Smooth muscle cell of the brain vasculature (primary cell): ENCODE measurements at regions not wholly inside any gene's neighbourhood (a gene's known extent, or its start where the extent isn't known, plus 50 kb on each side); places are given as distances from the start of the nearest gene placed in this dataset.

ENCODE experiments used
- DNase-seq: peaks from one replicate; pipeline ENCODE4 v3.0.0-alpha.2; 2012; ENCODE audit warnings: low read depth, low spot score

DNA sequence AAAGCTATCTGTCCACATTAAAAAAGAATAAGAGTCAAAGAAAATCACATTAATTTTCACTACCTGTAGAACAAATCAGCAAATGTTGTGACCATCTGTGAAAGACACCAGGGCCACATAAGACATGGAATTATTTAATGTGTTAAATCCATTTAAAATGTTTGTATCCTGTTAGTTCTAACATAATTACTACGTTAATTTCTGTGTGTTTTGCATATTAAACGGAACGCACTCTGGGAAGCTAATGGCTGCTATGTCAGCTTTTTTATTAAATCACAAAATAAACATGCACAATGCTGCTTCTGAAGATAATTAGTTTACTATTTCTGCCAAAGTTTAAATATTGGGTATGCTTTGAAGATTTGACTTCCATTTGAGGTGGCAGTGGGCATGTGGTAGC, 1061.2 kb downstream of the CDH11 start:
- DNase-seq = no peak

DNA sequence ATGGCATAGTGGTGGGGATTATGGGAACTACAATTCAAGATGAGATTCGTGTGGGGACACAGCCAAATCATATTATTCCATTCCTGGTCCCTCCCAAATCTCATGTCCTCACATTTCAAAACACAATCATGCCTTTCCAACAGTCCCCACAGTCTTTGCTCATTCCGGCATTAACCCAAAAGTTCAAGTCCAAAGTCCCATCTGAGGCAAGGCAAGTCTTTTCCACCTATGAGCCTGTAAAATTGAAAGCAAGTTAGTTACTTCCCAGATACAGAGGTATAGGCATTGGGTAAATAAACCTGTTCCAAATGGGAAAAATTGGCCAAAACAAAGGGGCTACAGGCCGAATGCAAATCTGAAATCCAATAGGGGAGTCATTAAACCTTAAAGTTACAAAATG, 1063.2 kb downstream of the CDH11 start:
- no peak for DNase-seq

DNA sequence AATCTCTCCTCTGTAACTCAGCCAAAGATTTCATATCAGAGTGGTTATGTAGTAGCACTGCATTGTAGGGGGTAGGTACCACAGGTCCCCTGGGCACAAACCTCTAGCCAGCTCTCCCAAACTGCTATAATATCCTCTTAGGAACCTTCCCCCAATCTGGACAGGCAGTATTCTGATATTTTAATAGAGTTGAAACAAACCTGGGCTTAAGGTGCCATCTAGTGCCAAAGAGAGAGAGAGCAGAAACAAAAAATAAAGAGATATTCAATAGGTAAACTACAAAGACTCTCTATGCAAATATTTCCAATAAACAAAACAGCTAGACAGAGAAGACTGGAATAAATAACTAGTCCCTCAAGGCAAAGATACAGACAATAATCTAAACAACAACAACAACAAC, 1070.0 kb downstream of the CDH11 start:
- no peak for DNase-seq

DNA sequence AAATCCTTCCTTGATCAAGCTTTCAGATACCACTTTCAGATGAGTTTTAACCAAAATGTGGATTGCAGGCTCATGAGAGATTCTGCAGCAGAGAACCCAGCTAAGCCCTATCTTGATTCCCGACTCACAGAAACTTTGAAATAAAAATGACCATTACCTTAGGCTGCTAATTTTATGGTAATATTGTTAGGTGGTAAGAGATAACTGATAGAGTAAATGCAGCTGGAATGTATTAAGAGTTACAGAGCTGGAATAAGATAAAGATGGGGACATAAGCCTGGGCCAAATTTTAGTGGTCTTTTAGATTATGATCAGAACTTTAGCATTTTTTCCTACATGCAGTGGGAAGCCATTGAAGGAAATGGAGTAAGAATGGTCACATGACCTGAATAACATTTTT, 1074.0 kb downstream of the CDH11 start:
- DNase-seq = no peak

DNA sequence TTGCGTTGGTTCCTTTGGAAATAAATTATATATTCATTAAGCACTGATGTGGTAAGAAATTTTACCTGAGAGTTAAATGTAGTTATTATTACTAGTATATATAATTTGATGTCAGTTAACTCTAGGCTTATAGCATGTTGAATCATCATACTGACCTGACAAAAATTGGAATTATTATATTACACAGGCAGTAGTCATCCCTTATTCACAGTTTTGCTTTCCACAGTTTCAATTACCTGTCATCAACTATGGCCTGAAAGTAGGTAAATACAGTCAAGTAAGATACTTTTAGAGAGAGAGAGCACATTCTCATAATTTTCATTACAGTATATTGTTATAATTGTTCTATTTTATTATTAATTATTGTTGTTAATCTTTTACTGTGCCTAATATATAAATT, 1074.7 kb downstream of the CDH11 start:
- DNase-seq = no peak

DNA sequence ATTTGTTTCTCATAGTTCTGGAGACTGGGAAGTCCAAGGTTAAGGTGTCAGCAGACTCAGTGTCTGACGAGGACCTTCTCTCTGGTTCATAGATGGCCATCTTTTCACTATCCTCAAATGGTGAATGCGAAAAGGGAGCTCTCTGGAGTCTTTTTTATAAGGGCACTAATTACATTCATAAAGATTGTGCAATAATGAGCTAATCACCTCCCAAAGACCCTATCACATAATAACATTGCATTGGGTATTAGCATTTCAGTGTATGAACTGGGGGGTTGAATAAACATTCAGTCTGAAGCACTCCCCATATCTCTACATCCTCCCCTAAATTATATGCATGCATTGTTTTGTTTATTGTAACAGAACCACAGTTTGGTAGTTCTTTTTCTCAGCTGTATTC, 1086.5 kb downstream of the CDH11 start:
- DNase-seq = no peak

DNA sequence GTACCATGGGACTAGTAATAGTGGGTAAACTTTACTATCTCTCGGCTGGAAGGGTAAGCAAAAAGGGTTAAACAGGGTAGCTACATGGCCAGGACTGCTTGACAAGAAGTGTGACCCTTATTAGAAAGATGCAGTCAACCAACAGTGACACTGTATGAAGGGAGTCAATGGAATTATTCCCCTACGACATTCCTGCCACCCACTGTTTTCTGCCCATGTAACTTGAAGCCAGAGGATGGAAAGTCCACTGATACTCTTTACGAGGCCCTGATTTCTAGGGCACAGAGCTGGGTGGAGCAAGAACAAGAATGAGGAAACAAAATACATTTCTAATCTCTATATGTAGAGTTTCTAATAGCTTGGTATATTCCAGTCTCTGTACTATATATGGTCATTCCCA, 1102.5 kb downstream of the CDH11 start:
- DNase-seq = no peak

DNA sequence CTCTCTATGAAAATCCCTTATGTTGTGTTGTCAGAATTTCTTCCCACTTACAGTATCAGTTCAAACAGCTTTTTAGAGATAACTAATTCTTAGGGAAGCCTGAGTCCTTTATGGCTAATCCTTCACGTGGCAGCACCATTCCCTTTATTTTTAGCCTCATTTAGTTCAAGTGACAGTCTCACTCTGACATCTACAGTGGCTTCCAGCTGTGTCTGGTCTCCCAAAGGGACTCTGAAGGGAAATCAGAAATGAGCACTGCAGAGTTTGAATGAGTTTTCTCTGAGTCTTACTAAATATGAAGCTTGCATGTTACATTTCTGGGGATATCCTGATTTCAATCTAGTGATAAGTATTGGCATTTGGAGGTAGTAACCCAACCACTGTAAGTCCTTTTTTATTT, 1104.1 kb downstream of the CDH11 start:
- DNase-seq = no peak

DNA sequence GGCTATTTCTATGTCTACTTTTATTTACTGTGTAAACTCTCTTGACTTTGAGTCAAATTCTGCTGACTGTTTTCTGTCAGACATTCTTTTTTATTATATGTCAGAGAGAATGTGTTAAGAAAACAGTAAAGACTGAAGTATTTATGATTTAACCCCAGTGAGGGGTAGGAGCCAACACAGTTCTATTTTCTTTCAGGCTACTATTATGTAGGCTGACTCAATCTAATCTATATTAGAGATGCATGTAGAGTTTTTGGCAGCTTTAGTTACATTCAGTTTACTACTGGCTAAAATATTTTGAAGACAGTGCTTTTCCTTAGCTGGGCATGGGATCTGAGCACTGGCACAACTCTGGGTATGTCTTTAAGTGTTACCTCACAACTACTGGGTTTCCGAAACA, 1108.0 kb downstream of the CDH11 start:
- no peak for DNase-seq

DNA sequence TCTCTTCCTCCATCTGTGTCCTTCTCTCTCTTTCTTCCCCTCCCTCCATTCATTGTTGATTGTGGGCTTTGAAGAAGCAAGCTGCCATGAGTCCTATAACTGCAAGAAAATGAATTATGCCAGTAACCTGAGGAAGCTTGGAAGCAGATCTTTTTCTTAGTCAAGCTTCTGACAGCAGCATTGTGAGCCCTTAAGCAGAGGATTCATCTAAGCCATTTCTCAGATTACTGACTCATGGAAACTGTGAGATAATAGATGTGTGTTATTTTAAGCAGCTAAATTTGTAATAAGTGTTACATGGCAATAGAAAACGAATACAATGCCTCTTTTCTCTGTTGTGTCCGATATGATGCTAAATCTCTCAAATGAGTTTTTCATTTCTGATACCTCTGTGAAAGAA, 1109.7 kb downstream of the CDH11 start:
- no peak for DNase-seq

DNA sequence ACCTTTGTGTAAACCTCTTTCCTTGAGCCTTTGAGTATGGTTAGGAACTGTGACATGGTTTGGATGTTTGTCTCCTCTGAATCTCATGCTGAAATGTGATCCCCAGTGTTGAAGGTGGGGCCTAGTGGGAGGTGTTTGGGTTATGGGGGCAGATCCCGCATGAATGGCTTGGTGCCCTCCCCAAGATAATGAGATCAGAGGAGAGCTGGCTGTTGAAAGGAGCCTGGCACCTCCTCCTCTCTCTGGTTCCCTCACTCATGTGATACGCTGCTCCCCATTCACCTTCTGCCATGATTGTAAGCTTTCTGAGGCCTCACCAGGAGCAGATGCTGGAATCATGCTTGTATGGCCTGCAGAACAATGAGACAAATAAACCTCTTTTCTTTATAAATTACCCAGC, 1110.2 kb downstream of the CDH11 start:
- DNase-seq = no peak

DNA sequence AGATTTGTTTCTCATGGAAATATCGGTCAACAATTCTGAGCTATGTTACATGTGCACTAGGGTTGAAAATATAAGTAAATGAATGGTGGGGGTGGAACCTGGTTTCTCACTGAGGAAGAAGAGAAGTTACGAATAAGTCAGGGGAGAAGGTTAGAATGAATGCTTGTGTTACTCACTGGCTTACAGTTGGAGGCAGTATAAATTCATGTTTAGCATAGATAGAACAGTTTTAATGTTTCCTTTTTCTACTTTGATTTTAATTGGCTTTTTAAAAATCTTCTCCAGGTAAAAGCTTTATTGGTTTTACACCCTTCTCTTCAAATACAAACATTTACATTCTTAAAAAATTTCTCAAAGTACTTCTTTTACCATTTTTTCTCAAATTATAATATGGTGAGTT, 1113.7 kb downstream of the CDH11 start:
- DNase-seq = no peak

DNA sequence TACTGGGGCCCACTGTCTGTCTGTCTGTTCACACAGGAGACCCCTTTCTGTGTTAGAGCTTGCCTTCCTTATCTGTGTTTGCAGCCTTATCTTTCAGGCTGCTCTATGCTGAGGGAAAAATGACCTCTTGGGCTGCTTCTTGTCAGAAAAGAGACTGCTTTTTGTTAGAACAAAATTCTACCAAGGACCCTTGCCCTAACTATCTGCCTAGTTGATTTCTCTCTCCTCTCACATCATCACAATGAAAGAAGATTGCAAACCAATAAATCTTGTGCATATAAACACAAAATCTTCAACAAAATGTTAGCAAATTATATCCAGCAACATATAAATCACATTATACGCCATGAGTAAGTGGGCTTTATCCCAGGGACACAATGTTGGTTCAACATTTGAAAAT, 1117.7 kb downstream of the CDH11 start:
- no peak for DNase-seq

DNA sequence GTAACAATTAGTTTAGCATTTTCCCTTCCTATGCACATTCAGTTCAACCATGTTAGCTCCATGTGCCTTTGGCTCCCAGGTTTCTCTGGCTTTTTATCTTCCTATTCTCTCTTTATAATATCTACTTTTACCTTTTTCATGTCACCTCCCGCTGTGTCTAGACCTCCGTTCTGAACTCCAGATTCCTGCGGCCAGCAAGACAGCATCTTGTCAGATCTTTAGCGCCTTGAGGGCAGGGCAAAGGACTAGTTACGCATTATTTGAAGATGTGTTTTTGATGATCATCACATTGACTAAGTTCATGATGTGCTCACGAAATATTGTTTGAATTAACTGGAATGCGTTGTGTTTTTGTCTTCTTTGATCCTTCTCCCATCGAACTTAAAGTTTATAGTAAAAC, 1126.8 kb downstream of the CDH11 start:
- no peak for DNase-seq

DNA sequence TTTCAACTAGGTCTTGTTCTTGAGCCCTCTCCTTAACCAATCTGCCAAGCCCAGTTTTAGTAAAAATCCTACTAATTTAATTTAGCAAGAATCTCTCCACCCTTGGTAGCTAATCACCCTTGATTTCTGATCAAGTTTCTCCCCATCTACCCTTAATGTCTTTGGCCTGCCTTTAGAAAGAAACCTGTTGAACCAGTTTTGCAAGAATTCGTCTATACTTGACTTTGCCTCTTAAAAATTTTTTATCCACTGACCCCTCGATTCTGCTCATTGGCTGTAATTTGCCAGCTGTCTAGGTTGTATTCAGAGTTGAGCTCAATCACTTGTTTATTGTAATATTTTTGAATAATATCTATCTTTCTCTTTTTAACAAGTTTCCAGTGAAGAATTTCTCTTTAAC, 1138.5 kb downstream of the CDH11 start:
- no peak for DNase-seq

DNA sequence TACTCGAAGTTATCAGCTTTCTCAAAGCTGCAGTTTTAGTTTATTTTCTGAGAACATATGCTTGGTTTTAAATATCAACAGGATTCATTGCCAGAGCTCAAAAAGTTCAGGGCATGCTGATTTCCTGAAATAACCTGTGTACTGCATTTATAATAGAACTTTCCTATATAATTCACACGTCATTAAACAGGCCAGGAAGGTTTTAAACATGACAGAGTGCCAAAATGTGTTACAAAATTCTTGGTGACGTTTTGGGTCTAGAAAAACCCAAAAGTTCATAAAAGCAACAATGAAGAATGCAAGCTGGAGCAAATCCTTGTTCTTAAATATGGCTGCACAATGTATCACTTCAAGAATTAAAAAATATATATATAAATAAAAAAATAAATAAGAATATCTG, 1139.1 kb downstream of the CDH11 start:
- no peak for DNase-seq

DNA sequence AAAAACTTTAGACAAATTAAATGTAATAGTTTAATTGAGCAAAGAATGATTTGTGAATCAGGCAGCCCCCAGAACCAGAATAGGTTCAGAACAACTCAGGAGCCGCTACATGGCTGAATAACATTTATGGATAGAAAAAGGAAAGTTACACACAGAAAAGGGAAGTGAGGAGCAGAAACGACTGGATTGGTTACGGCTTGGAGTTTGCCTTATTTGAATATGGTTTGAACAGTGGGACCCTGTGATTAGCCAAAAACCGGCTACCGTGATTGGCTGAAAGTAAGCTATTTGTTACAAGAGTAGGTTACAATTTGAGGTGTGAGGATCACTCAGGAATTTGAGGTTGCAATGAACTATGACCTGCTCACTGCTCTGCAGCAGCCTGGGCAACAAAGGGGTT, 1139.8 kb downstream of the CDH11 start:
- DNase-seq = no peak

DNA sequence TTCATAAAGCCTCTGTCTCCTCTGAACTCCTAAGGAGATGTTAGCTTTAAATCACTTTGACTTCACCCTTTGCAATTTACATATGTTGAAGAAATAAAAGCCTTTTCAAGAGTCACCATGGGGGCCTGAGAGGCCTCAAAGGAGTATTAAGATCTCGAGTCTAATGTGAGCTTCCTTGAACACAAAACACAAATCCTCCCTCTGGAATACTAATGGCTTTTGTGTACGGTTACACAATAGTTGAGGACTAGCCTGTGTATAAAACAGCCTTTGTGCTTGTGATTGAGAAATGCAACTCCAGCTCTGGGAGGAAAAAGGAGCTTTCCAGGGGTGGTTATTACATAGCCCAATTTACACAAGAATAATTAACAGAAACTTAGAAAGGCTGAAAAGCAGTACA, 1140.2 kb downstream of the CDH11 start:
- no peak for DNase-seq

DNA sequence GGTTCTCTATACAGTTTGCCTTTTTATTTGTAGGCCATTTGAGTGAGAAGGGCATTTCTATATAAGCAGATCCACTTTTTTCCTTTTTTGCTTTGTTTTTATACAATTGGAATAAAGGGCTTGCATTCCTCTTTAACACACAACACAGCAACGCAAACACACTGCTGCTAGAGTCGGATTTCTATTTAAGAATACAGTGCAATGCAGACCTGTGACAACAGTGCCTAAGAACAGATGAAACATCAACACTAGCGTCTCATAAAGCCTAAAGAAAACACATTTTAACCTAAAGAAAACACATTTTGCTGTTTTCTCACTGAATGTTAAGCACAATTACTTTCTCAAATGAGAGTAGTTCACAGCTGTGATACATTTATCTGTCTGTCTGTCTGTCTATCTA, 1141.1 kb downstream of the CDH11 start:
- no peak for DNase-seq

DNA sequence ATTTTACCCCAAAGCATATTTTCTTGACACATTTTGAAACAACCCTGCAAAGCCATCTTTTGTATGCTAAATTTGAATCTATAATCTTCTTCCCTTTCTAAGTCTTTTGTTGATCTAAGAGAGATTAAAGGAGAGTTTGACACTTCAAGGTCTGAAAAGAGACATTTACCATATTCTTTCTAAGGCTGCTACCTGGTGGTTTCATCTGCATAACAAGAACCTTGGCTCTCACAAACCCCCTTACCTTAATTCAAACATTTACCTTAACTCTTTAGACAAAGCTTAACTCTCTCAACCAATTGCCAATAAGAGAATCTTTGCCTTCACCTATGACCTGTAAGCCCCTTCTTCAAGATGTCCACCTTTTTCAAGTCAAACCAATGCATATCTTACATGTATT, 1143.6 kb downstream of the CDH11 start:
- no peak for DNase-seq

DNA sequence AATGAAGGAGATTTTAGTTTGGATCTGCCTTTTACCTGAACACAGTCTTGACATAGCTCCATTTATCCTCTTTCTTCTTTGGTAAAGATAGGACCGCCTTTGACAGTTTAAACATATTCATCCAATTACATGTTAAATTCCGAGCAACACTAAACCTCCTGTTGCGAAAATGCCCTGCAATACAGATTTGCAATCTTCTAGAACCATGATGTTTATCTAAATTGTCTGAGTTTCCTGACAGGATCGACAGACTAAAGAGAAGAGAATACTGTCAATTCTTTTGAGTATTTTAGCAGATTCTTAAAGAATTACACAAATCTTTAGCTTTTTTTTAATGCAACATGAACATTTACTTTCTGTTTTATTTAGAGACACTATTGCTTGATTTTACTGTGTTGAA, 1145.5 kb downstream of the CDH11 start:
- DNase-seq = no peak

DNA sequence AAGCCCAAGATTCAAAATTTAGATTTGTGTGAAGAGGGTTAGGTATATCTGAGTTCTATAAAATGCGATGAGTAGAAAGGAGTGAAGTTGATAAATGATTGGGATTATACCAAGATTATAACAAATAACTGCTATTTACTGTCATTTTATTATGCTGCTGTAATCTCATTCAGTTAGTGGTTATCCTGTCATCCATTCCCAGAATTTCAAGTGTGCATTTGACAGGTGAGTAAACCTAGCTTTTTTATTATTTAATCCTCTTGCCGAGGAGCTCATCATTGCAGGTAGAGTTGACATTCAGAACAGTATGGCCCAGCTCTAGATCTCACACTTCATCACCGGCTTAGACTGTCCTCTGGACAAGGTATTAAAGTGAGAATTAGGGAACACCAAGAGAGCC, 1146.2 kb downstream of the CDH11 start:
- DNase-seq = no peak

DNA sequence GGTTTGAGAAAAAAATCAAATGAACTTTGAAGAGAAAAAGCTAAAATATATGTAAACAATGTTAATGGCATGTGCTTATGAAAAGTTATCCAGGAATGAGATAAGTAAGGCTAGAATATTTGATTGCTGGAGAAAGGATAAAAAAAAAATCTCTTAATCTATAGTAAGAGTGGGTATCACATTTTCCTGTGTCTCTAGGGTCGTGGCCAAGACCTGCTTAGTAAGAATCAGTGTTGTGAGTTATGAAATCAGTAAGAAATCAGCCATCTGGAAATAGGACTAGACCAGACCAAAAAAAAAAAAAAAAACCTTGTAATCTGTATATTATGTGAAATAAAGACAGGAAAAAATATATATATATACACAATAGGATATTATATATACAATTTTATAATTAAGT, 1153.9 kb downstream of the CDH11 start:
- no peak for DNase-seq

DNA sequence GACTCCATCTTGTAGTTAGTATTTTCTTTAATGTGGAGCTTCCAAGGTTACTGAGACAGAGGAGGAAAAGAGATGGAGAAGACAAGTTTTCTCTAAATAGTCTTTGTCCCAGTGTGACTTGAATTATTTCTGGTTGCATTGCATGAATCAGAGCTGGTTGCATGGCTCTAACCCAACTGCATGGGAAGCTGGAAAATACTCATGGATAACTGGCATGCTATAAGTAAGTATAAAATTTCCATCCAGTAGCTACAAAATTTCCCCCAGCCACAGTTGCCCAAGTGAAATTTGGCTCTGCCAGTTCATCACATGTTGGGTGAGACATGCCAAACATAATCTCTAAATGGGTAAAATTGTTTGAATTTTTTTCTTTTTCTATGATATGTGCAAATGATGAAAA, 1161.5 kb downstream of the CDH11 start:
- DNase-seq = no peak

DNA sequence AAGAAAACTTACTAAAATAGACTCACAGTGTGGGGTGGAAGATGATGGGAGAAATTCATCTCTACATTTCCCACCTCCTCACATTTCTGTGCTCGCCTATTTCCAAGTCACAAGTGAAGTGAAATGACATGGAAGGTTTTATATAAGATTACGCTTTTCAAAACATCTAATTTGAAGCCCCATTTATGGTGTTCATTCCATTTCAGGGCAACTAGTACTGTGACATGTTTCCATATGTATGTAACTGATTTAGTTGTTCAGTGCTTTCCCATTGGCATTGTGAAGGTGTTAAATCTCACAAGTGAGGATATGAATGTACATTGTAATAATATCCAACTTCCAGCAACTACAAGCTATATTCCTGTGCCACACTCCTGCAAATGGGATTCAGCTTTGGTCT, 1174.8 kb downstream of the CDH11 start:
- no peak for DNase-seq
